ENCODE measurements at regions not wholly inside any gene's neighbourhood (a gene's known extent, or its start where the extent isn't known, plus 50 kb on each side); places are given as distances from the start of the nearest gene placed in this dataset.

- no peak overlapping the region for H2AFZ ChIP-seq (ENCODE audit: control insufficient read depth, low read depth, low read length)
- no peaks in the 10 kb centered on the region for H4K20me1 ChIP-seq (ENCODE audit: control insufficient read depth, insufficient read depth)
- BruUV-seq (replicated peaks), result no TSS peak
- H3K4me3 ChIP-seq, result no peak overlapping the region
- FAIRE-seq, result no peak
- H3K36me3 ChIP-seq (ENCODE audit: control insufficient read depth in 2 of 2, insufficient read depth in 2 of 2, low read length in 1 of 2), result no peaks in the 10 kb centered on the region
- no peak overlapping the region for H3K27ac ChIP-seq (ENCODE audit: control insufficient read depth, insufficient read depth)
- no peak for TF ChIP-seq CHD4 (IDR thresholded peaks at IDR 0.05)
- TF ChIP-seq E2F4 (IDR thresholded peaks at IDR 0.05; ENCODE audit: low read depth, low read length), result no peak
- no peak for TF ChIP-seq ZBTB4 (CRISPR knock-in tag; IDR thresholded peaks at IDR 0.05)
- no peak for TF ChIP-seq STAT3 (IDR thresholded peaks at IDR 0.05; ENCODE audit: low read depth, low read length)
- TF ChIP-seq CHD1 (IDR thresholded peaks at IDR 0.05; ENCODE audit: low read depth, low read length), result no peak
- no peak for TF ChIP-seq BCL3 (IDR thresholded peaks at IDR 0.05; ENCODE audit: borderline replicate concordance, insufficient read depth, low read depth, low read length, poor library complexity, severe bottlenecking)
- no peak for TF ChIP-seq WRNIP1 (IDR thresholded peaks at IDR 0.05; ENCODE audit: borderline replicate concordance, low read depth, low read length)
- no peak for TF ChIP-seq TCF7 (IDR thresholded peaks at IDR 0.05; ENCODE audit: borderline replicate concordance)
- no peak for TF ChIP-seq YY1 (IDR thresholded peaks at IDR 0.05; ENCODE audit: low read depth, low read length)
- no peaks in the 10 kb centered on the region for H3K4me1 ChIP-seq (ENCODE audit: control insufficient read depth, insufficient read depth, low read length)
- H3K79me2 ChIP-seq (ENCODE audit: control insufficient read depth, insufficient read depth, low read length), result no peaks in the 10 kb centered on the region
- no peak for DNase-seq (ENCODE audit: low read depth, low spot score)
- RAD21 ChIA-PET (ENCODE audit: unreplicated experiment), result no interaction called here
- no peak overlapping the region for H3K4me2 ChIP-seq (ENCODE audit: control insufficient read depth, insufficient read depth)
- CTCF ChIA-PET, result no interaction called here
- SMC1A ChIA-PET (ENCODE audit: uncharacterized antibody, unreplicated experiment), result interaction anchor here (0.6 to 1.1 kb wide), 2 partner anchors 41 to 957 kb away, joined by 3 read pairs; no protein-coding TSS in a partner anchor
- no peak for ATAC-seq
- intact Hi-C loops (cut with micrococcal nuclease; ENCODE audit: unreplicated experiment), result no loop called here
- H3K9ac ChIP-seq (ENCODE audit: control insufficient read depth, insufficient read depth, low read length), result no peak overlapping the region
- no peaks in the 10 kb centered on the region for H3K27me3 ChIP-seq (replicated peaks in 1 of 2; ENCODE audit: control insufficient read depth in 2 of 2, insufficient read depth in 2 of 2, low read length in 1 of 2)
- H3K9me3 ChIP-seq (replicated peaks; ENCODE audit: control insufficient read depth, insufficient read depth, low read length), result no peaks in the 10 kb centered on the region
- in situ Hi-C loops (cut with MboI), result no loop called here
- POLR2A ChIA-PET, result no interaction called here
- 19% methylated on average over 4 of the region's 4 CpGs for WGBS (ENCODE audit: insufficient coverage, insufficient replicate concordance, low lambda C conversion rate, missing lambda C conversion rate)
Measured at GRCh38 chr4:60314416-60314815, 885.7 kb upstream of the ADGRL3 start.

Measured in GM12878 (cell line).